GM12873 (cell line): ENCODE measurements at regions not wholly inside any gene's neighbourhood (a gene's known extent, or its start where the extent isn't known, plus 50 kb on each side); places are given as distances from the start of the nearest gene placed in this dataset.

Source experiments
- TF ChIP-seq, protein P1 (sequence below): IDR thresholded peaks from 2 replicates; pipeline ENCODE4 v1.5.1; 2012; ENCODE audit warnings: low read depth, mild to moderate bottlenecking, moderate library complexity, low read length, control low read depth; ENCODE audit not compliant: insufficient read depth; ENCODE audit errors: missing control alignments

DNA sequence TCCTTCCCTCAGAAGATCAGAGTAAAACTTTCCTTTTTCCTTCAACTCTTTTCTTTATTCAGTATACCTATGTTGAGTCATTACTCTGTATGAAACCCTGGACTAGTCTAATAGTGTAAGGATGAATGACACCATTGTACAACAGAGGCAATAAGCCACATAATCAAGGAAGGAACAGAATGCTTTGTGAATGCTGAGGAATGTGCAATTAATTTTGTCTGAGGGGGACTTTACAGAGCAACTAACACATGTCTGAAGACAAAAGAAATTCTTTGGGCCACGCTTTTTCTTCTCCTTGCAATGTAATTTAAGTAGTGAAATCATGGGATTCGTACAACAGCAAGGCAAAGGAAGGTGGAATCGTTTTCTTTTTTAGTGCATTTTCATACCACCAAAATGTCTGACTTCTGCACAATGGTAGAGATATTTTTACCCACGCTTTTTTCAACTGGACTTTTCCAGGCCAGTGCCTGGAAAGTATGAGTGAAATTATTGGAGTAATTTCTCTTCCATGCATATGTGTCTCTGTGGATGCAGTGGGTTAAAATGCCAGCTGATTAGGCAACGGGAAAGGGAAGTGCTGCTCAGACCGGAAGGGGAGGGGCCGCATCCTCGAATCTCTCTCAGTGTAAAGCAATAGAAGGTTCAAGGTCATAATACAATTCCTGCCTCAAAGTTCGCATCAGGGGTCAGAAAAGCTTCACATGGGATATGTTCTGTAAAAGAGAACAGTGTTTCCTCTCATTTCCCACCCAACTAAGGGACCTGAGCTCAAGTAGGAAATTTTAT, 89.9 kb upstream of the MTHFD1L start:
- TF ChIP-seq, protein P1, sequence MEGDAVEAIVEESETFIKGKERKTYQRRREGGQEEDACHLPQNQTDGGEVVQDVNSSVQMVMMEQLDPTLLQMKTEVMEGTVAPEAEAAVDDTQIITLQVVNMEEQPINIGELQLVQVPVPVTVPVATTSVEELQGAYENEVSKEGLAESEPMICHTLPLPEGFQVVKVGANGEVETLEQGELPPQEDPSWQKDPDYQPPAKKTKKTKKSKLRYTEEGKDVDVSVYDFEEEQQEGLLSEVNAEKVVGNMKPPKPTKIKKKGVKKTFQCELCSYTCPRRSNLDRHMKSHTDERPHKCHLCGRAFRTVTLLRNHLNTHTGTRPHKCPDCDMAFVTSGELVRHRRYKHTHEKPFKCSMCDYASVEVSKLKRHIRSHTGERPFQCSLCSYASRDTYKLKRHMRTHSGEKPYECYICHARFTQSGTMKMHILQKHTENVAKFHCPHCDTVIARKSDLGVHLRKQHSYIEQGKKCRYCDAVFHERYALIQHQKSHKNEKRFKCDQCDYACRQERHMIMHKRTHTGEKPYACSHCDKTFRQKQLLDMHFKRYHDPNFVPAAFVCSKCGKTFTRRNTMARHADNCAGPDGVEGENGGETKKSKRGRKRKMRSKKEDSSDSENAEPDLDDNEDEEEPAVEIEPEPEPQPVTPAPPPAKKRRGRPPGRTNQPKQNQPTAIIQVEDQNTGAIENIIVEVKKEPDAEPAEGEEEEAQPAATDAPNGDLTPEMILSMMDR, result no peak

DNA sequence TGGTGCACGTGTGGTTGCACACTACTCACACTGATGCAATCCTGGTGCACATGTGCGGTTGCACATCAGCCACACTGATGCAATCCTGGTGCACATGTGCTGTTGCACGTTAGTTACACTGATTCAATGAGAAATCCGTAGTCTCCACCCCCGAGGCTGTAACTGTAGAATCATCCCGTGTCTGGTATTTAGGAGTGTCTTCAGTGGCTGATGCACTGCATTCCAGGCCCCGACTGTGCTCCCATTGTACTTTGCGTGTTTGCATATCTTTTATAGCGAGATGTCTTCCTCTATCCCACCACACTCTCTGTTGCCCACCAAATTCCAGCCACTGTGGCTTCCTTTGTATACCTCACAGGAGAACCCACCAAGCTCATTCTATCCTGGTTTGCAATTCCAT, 87.8 kb upstream of the MTHFD1L start:
- TF ChIP-seq, protein P1, result no peak

DNA sequence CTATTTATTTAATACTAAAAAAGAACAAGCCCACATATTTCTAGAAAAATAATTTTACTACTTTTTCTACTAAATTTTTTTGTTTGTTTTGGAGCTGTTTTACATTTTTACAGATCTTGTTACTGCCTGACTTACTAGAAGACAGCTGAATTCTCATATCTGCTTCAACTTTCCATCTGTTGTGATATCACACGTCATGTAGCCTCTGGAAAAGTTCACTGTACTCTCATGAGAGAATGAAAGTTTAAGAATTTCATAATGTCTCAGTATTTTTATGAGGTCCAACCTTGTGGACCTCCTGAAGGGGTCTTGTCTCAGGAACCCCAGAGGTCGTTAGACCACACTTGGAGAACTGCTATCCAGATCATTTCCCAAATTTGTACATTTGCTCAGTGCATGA, 81.7 kb upstream of the MTHFD1L start:
- TF ChIP-seq, protein P1, result no peak

DNA sequence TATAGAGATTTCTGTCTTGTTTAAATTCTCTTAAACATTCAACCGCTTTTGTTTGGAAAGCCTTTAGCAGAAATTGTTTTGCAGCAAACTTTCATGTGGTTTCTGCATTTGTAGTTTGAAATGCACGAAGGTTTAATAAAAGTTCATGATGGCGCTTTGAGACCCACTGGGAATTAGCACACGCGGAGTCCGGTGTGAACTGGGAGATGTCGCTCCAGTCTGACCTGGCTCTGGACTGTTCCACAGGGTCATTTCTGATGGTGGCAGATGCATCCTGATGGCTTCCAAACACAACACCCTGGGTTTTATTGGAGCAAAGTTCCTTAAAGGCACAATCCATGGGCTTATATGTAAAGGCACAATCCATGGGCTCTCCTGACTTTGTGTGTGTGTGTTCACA, 78.1 kb upstream of the MTHFD1L start:
- TF ChIP-seq, protein P1, result no peak

DNA sequence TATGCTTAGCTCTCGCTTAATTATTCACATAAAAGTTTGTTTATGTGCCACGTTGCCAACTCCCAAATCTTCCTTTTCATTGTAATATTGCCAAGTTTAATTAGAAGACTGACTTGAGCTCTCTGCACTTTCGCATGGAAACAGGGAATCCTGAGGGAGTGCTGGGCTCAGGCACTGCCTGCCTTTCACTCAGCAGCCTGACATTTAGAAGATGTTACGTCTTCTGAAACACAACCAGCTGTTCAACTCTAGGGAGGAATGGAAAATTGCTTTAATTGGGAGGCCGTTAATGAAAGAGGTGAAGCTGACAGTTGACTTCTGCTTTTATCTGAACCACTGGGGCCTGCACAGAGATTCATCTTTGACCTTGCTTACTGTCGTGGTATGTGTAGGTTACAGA, 77.4 kb upstream of the MTHFD1L start:
- TF ChIP-seq, protein P1, result no peak

DNA sequence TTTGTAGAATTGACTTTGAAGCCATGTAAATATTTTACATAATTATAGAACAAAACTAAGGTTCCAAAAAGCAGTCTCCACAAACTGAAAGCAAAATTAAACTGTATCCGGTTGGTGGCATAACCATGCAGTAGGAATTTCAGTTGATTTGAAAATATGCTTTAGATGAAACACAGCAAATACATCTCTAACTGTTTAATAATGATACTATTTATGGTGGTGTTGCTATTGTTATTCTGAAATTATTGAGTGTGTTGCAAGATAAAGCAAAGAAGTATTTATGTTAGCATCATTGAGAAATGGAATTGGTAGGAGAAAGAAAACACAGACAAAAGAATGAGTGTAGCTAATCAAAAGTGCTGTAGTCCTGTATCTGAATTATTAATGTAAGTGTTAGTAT, 73.8 kb upstream of the MTHFD1L start:
- TF ChIP-seq, protein P1, result no peak

DNA sequence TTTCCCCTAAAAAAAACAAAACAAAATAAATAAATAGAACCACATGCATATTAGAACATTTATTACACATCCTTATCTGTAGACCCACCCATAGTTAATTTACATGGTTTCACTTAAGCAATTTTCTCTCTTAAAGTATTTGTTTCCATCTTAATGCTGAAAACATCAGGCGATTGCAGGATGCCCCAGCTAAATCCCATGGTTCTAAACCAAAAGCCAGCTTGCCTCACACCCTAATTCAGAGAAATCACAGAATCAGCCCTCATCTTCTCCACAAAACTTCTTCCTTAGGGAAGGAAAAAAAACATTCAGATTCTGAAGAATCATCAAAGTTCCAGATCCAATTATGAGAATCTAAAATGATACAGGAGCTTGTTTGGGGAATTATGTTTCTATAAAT, 67.6 kb upstream of the MTHFD1L start:
- TF ChIP-seq, protein P1, result no peak
